ENCODE measurements at regions not wholly inside any gene's neighbourhood (a gene's known extent, or its start where the extent isn't known, plus 50 kb on each side); places are given as distances from the start of the nearest gene placed in this dataset.

DNA sequence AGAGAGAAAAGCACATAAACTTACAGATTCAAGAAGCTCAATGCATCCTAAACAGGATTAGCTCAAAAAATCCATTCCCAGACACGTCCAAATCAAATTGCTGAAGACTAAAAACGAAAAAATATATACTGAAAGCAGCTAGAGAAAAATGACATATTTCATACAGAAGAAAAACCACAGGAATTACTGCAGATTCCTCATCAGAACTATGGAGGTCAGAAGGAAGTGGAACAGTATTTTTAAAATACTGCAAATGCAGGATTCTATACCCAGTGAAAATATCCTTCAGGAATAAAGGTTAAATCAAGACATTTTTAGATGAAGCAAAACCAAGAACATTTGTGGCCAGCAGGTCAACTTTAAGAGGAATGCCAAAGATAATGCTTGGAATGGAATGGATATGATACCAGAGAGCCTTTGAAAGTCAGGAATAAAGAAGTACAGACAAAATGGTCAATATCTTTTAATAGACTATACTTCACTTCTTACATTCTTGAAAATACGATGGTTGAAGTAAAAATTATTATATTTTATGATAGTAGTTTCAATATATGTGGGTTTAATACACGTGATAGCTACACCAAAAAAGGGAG lies 352.9 kb downstream of the CTTN start:
- peak in 1 of 2 experiments; percentile 18 for DNase-seq

DNA sequence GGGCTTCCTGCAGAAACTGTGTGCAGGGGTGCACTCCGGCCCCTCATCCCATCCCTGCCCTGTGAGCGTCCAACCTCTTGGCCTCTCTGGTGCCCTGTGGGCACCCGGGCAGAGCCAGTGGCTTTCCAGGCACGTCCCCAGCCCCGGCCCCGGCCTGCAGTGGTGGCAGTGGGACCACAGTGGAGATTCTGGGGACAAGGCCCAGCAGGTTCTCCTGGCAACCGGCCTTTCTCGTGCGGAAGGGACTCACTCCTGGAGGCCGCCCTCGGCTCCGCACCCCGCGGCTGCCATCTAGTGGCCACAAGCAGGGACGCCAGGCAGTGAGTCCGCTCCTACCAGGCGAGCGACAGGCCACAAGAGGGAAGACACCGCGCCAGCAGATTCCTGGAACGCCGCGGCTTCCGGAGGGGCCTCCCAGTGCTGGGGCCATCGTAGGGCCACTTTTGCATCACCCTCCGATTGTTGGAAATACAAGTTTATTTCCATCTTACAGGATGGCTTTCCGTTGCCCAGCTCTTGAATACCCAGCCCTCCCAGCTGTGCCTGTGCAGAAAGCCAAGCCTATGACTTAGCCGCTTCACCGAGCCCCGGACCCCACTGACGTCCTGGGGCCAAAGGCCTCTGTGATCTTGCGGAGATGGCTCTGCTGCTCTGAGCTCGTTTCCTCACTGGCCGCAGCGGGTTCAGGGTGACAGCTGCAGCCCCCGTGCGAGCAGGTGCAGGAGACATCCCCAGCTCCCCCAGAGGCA lies 357.3 kb downstream of the CTTN start:
- DNase-seq, result peak; percentile 44 to 63

DNA sequence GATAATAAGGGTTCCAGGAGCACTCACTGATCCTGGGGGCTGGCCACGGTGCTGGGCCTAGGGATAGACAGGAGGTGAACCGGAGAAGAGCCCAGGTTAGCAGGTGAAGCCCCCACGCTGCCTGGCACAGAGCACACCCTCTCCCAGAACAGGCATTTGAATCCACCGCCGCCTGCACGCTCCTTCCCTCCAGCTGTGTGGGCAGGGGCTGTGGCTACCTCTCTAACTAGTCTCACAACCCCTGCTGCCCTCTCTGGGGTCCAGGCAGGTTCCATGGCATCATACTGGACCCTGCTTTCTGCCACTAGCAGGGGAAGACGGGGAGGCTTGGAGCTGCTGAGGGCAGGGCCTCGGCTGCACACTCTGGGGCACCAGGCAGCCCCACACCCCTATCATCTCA lies 358.0 kb downstream of the CTTN start:
- no peak for DNase-seq

DNA sequence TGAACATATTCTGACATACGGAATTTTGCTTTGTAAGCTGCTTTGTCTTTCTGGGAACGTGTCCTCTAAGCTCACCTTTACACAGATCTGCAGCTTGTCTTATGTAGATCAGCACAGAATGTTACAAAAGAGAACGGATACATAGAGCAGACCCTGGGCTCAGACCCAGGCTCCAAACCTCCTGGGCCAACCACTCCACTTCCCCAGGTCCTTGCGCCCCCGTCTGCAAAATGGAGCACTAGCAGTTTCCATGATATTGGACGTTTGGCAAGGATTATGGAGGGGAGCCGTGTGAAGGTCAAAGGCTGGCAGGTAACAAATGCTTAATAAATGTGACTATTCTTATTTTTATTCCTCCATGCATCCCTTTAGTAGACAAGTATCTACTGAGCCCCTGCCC lies 358.4 kb downstream of the CTTN start:
- no peak for DNase-seq

DNA sequence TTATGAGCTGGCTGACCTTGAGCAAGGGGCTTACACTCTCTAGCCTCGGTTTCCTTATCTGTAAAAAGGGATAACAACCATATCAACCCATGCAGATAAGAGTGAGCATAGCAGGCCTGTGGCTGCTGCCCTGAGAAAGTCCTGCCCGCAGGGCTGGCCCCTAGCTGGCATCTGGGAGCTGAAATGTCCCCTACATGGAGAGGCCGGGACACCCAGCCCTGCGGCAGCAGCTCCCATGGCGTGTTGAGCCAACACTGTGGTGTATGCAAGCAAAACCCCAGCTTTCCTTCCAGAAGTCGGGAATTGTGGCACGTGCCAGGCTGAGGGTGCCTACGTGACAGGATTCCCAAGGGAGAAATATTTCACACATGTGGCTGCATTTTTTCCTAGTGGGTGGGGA lies 358.9 kb downstream of the CTTN start:
- DNase-seq, result no peak

DNA sequence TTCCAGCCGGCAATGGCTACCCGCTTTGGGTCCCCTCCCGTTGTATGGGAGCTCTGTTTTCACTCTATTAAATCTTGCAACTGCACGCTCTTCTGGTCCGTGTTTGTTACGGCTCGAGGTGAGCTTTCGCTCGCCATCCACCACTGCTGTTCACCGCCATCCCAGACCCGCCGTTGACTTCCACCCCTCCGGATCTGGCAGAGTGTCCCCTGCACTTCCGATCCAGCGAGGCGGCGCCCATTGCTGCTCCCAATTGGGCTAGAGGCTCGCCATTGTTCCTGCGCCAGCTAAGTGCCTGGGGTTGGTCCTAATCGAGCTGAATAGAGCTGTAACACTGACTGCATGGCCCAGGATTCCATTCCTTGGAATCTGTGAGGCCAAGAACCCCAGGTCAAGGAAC lies 359.9 kb downstream of the CTTN start:
- no peak for DNase-seq

DNA sequence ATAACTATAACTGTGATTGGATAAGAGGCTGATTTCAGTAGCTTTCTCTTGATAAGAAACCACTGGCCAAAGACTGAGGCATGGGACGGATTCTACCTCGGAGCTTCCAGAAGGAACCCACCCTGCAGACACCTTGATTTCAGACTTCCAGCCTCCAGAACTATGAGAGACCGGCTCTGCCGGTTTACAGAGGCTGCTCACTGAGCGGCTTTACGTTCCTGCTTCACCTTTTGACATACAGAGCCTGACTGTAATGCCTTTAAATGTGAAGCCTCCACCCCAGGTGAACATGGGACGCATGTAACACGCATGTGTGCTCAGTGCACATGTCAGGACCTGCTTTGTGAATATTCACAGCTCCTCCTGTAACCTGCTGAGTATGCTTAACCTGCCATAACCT lies 361.5 kb downstream of the CTTN start:
- no peak for DNase-seq

DNA sequence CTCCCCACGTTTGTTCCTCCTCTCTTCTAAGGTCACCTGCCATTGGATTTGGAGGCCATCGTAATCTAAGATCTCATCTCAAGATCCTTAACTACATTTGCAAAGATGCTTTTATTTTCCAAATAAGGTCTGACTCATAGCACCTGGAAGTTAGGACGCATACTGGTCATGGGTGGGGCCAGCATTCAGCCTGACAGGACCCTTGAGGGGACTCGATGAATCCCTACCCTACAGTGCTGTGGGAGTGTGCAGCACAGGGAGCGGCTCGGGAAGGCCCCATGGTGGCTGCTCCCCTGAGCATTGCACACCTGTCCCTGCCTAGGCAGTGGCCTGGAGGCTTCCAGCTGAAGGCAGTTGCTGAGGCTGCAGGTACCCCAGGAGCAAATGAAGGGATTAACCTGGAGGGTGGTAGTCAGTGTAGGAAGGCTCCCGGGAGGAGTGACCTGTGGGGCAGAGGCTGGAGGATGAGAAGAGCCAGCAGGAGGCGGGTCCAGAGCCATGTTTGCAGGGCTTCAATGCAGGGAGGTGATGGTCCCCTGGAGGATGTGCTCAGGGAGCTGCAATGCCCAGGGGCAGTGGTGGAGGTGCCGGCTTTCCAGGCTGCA lies 362.2 kb downstream of the CTTN start:
- DNase-seq, result no peak

DNA sequence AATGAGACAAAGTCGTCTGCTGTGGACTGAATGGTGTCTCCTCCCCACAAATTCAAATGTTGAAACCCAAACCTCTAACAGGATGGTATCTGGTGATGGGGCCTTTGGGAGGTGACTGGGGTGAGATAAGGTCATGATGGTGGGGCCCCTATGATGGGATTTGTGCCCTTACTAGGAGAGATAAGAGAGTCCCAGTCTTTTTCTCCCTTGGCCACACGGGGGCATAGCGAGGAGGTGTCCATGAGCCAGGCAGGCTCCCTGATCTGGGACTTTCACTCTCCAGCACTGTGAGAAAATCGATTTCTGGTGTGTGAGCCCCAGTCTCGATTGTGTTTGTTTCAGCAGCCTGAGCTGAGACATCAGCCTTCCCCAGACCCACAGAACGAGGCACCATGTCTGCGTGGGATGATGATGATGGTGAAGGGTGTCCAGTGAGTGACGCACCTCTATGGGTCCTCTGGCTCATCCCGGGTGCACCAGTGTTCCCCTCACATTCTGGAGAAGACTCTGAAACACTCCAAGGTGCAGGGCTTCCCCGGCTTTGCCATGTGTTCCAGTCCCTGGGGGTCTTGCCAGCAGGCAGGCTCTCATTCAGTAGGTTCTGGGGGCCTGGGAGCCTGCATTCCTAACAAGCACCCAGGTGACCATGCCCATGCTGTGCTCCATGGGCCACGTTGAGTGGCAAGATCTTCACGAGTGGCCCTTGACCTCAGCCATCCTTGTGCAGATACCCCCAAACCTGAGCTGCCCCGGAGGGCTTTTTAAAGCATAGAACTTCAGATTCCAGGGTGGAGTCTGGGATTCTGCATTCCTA lies 363.0 kb downstream of the CTTN start:
- no peak for DNase-seq

DNA sequence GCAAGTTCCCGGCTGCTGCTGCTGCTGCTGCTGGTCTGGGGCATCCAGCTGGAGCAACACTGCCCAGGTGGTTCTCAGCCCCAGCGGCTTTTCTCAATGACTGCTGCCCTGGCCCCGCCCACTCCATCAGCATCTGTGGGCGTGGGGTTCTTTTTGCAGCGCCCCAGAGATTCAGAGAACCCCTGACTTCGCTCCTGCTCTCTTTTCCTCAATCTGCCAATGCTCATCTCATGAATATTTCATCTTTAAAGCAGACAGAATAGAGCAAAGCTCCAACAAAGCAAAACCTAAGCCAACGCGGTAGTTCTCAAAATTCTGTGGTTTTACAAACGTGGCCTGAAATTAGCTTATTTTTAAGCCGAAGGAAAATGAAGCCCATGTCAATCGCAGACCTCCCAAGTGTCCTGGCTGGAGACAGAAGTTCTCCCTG lies 363.6 kb downstream of the CTTN start:
- DNase-seq, result no peak

DNA sequence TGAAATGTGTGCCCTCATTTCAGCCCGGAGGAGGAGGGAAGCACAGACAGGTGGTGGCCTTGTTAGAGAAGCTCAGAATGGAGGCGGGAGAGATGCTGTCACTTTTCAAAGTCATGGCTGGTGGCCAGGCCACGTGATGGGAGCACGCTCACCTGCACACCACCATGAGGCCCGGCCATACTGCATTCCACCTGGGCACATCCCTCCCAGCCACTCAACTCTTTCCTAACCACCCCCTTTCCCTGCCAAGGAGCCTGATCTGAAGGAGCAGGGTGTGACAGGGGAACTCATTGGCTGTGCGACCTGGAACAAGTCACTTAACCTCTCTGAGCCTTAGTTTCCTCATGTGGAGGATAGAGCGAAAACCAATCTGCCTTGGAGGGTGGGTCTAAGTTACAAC lies 364.5 kb downstream of the CTTN start:
- DNase-seq, result no peak

DNA sequence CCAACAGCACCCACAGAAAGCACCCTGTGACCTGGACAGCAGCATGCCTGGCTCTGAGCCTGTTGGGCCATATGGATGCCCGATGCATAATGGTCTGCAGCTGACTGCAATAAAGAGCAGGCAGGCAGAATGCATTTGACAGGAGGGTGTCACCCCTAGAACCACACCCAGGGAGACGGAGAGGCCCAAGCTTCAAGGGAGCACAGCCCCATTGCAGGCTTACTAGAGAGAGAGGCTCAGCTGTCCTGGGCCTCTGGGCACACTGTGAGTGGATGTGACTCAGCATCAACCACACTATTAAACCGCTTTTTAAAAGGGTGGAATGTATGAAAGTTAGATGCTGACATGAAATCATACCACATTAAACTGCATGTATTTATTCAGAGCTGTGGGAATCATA lies 365.3 kb downstream of the CTTN start:
- DNase-seq, result no peak

DNA sequence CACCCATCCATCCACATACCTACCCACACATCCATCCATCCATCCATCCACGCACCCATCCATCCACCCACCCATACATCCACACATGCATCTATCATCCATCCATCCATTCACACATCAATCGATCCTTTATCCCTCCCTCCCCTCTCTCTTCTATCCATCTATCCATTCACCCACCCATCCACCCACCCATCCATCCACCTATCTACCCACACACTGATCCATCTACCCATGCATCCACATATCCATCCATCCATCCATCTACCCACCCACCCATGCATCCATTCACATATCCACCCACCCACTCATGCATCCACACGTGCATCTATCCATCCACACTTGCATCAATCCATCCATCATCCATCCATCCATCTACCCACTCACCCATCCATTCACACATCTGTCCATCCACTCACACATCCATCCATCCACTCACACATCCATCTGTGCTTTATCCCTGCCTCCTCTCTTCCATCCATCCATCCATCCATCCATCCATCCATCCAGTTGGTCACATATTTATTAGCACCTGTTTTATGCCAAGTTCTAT lies 366.1 kb downstream of the CTTN start:
- no peak for DNase-seq

DNA sequence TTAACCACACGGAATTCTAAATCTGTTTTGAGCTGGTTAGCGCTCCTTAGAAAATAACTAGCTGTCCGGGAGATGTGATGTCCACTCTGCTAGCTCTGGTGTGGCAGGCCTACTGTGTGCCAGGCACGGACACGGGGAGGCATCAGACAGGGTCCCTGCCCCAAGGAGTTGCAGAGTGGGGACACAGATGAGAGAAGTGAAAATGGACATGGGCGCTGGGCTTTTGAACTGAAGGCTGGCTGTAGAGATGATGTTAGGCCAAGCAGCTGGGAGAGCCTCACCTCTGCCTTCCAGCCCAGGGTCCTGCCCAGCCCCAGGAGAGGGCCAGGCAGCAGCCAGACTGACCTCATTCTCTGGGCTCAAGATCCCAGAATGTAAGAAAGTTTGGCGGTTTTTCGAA lies 368.6 kb downstream of the CTTN start:
- DNase-seq, result no peak

DNA sequence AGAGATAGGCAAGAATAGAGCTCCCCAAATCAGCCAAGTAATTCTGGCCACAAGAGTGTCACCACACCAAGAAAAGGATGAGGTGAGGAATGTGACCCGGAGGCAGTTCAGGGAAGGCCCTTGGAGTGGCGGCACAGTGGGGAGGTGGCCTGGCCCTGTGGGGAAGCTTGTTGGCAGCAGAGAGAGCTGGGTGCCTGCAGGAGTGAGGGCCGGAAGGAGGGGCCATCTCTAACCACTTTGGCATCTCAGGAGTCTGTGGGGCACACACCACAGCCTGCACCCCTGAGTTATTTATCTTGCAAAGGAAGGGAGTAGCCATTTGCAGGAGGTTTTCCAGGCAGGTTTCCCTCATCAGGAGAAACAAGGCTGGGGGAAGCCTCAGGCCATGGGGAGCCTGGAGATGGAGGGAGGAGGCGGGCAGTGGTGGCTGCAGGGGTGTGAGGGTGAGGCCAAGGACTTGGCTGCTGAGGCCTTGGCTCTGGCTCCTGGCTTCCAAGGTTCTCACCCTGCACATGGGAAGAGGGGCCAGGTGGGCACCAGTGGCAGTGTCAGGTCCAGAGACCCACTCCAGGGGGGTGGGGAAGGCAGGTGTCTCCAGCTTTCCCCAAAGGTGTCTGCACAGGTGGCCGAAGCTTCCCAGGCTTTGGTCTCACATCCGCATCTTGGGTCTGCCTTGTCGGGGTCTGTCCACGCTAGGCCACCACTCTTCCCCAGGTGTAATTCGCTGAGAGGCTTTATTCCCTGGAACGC lies 370.2 kb downstream of the CTTN start:
- no peak for DNase-seq

DNA sequence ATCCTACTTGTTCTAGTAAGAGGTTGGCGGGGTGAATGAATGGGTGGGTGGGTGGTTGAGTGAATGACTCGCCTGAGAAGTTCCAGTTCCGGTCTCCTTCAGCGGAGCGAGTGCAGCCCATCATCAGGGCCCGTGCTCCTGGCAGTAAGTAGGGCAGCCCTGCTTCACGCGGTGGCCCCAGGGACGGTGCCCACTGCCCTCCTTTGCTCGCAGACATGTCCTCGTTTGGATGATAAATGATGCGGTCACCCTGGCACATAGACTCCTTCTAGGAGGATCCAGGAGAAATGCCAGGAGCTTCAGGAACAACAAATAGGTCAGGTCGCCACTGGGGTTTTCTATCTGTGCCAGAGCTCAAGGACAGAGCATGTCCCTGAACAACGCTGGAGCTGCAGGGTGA lies 370.8 kb downstream of the CTTN start:
- no peak for DNase-seq

DNA sequence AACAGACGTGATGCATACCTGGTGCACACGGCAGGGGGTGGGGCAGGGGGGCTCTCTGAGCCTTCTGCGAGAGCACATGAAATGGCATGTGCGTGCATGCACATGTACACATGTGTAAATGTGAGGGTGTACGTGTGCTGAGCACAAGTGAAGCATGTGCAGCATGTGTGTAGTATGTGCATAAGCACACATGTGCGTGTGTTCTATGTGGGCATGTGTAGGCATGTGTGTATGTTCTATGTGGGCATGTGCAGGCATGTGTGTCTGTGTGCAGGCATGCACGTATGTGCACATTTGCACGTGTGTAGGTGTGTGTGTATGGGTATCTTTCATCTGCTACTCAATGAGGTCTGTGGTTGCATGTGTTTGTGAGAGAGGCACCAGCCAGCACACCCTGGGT lies 371.2 kb downstream of the CTTN start:
- no peak for DNase-seq

DNA sequence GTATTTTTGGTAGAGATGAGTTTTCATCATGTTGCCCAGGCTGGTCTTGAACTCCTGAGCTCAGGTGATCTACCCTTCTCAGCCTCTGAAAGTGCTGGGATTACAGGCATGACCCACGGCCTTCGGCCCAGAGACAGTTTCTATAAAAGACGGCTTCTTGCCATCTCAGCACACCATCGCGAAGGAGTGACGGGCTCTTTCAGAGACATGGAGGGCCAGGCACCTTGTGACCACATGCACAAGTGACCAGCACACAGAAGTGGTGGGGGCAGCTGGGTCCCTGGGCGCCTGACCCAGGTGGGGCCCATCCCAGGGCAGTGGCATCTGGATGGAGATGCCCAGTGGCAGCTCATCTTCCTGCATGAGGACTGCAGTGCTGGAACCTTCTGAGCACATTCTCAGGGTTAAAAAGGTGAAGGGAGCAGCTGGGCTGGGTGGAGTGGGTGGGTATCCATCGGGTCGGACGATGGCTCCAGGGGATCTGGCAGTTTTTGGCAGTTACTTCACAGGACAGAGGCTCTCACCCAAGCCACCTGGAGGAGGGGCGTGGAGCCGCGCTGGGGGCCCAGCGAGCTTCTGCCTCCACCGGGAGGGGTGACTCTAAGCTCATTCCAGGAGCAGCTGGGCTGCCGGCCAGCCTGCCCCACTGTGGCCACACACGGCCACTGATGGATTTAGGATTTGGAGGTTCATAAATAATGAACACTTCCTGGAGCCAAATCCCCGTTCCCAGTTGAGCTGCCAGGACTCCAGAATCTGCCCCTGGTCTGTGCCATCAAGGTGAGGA lies 373.0 kb downstream of the CTTN start:
- DNase-seq, result no peak

DNA sequence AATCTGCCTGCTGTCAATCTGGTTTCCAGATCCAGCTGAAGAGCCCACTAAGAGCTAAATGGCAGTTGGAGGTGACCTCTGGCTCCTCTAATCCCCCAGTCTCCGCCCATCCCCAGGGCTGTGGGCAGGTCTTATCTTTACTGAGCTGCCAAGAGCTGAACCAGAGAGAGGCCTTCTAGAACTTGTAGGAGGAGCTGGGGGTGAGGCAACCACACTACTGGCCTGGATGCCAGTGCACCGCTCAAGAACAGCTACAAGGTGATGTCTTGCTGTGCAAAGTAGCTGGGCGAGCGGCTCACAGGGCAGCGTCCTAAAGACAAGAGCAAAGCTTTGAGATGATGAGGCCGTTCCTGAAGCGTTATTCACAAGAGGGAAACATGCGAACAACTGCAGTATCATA lies 374.6 kb downstream of the CTTN start:
- no peak for DNase-seq

DNA sequence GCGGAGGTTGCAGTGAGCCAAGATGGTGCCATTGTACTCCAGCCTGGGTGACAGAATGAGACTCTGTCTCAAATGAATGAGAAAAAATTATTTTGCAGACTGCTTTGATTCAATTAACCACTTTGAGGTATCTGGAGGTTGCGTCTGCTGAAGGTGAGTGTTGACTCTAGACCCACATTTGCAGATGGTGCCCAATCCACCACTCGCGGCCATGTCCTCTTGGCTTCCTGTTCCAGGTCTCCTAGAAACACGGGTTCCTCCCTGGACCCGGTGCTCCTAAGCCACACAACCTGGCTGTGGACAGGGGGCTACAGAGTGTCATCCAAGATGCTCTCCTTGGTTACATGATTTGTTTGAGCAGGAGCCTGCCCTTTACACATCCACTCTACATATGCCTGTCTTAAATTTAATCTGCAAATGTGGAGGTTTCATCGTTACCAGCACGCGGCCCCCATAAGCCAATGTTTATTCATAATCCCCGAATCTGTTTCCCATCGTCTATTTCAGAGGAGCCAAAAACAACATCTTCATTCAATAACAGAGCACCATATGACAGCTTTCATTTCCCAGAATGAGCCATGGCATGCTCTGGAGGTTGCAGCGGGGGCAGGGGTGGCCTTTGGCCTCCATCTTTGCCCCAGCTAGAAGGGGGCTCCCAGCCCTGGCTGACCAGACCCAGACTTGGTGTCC lies 377.2 kb downstream of the CTTN start:
- DNase-seq, result no peak

DNA sequence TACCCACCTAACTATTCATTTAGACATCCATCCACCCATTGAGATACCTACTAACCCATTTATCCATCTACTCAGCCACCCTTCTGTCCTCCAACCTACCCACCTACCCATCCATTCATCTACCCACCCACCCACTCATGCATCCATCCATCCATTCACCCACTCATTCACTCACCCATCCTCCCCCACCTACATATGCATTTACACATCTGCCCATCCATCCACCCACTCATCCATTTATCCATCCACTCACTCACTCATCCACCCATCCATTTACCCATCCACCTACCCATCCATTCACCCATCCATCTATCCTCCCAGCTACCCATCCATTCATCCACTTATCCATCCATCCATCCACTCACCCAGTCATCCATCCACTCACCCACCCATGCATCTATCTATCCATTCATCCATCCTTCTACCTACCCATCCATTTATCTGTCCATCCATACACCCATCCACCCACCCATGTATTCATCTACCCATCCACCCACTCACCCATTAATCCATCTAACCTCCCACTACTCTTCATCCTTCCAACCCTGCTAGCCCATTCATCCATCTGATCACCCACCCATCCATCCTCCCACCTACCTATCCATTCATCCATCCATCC lies 378.7 kb downstream of the CTTN start:
- DNase-seq, result no peak

Measured in Kasumi-1 (cell line).